Kidney capillary endothelial cell (primary cell): ENCODE measurements at regions not wholly inside any gene's neighbourhood (a gene's known extent, or its start where the extent isn't known, plus 50 kb on each side); places are given as distances from the start of the nearest gene placed in this dataset.

Experiments
- DNase-seq: peaks from one replicate; pipeline ENCODE4 v3.0.0-alpha.2; 2018; ENCODE audit warnings: low spot score

DNA sequence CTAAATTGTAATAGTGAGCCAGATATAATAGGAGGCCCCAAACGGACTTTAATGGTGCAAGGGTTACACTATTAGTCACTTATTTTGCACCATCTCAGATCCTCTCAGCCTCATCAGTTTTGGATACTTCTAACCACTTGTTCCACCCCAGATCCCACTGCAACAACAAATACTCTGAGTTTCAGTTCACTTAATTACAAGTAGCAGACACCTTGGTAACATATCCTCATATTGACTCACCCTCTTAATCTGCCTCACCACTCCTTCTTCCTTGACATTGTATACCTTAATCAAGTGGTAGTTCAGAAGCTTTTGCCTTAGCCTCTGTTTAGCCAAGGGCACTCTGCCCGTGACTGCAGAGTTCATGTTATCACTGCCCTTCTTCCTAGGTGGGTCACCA lies 256.1 kb upstream of the UBASH3B start:
- DNase-seq = no peak

DNA sequence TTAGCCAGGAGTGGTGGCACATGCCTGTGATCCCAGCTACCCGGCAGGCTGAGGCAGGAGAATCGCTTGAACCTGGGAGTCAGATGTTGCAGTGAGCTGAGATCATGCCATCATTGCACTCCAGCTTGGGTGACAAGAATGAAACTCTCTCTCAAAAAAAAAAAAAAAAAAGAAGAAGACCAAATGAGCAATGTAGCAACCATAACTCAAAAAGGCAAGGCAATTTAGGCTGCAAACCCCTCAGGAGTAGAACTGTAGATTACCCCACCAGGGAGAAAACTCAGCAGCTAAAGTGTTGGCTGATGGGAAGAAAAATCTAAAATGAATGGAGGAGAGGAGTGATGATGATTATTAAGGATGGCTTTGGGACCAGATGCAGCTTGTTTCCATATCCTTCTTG lies 256.7 kb upstream of the UBASH3B start:
- no peak for DNase-seq

DNA sequence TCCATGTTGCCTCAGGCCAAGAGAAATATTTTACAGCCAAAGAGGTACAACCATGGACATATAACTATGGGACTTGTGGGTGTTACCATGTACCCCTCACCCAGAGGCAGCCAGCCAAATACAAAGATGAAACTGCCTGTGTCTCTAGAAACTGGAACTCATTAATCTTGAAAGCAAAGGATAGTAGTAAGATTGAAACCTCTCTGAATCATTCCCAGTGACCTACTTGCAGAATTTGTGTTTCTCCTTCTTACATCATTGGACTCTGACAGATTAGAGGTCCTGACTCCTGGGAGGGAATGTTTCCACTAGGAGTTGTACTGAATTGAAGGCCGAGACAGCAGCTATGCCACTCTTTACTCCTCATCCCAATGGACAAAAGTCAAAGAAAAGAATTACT lies 257.4 kb upstream of the UBASH3B start:
- DNase-seq = no peak

- no peak for DNase-seq
These were observed 260.2 kb upstream of the UBASH3B start for GRCh38 chr11:122395282-122395681.

DNA sequence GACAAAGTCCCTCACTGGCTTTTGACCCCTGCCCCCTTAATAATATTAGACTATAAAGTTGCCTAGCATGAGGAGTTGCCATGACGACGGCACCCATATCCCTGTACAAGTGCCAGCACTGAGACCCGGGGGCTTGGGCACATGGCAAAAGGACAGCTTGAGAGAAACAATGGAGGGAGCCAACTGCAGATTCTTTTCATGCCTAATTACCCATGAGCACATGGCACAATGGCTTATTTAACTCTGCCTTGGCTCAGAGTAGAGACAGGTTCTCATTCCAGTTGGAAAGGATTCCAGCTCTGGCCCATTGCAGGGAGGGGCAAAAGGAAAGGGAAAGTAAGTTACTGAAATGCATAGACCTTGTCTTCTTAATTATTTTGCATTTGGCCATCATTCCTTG lies 261.2 kb upstream of the UBASH3B start:
- no peak for DNase-seq

DNA sequence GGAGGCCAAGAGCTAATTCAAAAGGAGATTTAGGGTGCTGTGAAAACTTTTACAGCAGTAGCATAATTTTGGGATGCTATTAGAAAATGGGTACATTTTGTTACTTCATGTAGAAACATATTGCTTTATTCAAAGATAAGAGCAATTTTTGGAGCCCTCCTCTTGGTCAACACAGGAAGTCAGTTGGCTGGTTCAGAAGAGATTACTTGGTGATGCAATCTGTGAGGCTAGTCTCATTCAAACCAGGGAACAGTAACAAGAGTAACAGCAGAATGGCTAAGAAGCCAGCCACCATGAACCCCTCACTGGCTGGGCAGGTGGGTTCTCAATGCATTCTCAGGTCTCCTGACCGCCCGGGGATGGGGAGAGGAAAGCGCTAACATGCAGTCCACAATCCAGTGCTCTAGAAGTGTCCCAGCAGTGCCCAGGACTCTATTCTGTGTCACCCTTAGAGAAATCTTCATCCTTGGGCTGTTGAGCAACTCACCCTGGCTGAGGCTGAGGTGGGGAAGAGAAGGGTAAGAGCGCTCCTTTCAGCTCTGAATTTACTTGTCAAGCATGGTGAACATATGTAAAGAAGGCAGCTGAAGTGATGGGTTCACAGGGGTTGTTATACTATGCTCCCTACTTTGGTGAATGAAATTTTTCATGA lies 262.2 kb upstream of the UBASH3B start:
- no peak for DNase-seq

DNA sequence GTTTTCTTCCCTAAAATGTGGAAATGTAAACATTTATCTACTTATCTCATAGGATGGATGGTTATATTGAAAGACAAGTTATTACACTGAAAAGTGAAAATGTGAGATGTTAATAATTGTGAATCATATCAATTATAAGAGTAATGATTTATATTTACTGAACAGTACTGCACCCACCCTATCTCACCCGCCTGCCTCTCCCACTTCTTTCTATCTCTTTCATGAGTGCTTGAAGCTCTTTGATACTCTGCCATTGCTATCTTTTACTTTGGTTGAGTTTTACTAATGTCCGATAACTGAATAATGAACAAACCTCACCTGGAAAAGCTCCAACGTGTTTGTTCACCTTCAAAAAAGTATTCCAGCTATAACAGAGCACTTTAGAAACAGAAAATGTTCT lies 263.0 kb upstream of the UBASH3B start:
- no peak for DNase-seq

- DNase-seq = no peak
These were observed 264.5 kb upstream of the UBASH3B start for GRCh38 chr11:122391049-122391448.

- DNase-seq = no peak
These were observed 267.2 kb upstream of the BLID start for GRCh38 chr11:122383186-122383585.

GRCh38 chr11:122375687-122376399 lies 259.8 kb upstream of the BLID start:
- DNase-seq = no peak

GRCh38 chr11:122368796-122369195 lies 252.8 kb upstream of the BLID start:
- no peak for DNase-seq

- peak; percentile 15 for DNase-seq
These were observed 251.8 kb upstream of the BLID start for GRCh38 chr11:122367809-122368231.

- no peak for DNase-seq
These were observed 249.8 kb upstream of the BLID start for GRCh38 chr11:122365610-122366360.

- DNase-seq = no peak
These were observed 247.3 kb upstream of the BLID start for GRCh38 chr11:122363296-122363695.

DNA sequence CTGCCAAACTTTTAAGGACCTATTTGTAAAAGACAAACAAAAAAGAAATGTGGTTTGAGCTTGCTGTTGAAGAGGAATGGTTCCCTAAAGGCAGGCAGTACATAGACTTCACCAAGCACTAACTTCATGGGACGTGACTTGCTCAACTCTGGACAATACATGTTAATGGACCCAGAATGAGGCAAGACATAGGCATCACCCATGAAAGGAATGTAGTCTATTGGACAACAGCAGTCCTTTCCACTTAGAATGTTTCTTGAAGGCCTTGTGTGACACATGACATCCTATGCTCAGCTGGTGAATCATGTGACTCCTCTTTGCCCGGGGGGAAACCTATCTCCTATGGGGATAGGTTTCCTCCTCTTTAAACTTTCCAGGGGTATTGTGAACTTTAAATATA lies 246.4 kb upstream of the BLID start:
- no peak for DNase-seq

DNA sequence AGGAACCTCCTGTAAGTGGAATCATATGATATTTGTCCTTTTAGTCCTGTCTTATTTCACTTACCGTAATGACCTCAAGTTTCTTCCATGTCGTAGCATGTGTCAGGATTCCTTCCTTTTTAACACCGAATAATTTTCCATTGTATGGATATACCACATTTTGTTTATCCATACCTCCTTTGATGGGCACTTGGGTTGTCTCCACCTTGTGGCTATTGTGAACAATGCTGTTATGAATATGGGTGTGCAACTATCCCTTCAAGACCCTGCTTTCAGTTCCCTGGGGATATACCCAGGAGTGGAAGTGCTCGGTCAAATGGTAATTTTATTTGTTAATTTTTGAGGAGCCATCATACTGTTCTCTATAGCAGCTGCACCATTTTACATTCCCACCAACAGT lies 244.9 kb upstream of the BLID start:
- DNase-seq = no peak

DNA sequence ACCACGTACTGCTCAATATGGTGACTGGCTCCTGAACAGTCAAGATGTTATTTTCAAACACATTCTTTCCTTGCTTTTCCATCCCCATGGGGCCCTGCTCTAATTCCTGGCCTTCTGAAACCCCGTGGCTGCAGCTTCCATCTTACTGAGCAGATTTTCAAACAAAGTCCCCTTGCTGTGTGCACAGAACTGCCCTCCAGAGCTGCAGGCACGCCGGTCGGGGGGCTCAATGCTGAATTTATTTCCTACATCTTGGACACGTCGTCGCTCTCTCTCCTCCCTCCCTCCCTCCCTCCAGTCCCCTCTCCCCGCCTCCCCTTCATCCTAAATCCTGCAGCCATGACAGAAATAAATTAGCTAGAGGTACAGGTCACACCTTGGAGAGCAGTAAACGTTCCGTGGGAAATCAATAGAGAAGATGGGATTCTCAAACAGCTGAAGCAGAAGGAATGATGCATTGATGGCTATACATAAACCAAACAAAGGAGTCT lies 243.1 kb upstream of the BLID start:
- no peak for DNase-seq

GRCh38 chr11:122358292-122358691 lies 242.3 kb upstream of the BLID start:
- no peak for DNase-seq

GRCh38 chr11:122355968-122356367 lies 240.0 kb upstream of the BLID start:
- DNase-seq = no peak

DNA sequence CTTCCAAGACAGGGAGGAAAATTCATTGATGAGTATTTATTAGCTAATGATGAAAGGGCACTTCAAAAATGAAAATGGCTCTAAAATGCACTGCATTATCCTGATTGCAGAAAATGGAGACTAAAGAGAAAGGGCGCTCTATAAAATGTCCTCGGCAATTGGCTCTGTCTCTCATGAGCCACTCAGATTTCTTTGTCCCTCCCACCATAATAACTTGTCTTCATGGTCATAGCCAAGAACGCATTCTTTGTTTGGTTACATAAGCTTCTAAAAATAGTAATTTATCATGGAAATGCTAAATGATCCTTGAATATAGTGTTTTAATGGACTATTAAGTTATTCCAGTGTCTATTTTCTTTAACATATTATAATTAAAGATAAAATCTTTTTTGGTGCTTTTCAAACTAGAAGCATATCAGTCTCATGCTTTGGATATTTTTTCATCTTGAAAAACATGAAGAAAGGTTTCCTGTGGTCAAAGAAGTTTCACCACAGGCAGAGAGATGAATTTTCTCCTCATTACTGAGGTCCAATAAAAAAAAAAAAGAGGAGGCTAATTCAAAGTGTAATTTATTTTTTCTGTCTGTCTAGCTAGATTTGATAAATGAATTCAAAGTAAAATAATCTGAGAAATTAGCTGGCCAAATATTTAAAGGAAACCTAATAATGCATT lies 238.1 kb upstream of the BLID start:
- no peak for DNase-seq

- no peak for DNase-seq
These were observed 237.5 kb upstream of the BLID start for GRCh38 chr11:122353561-122353960.

DNA sequence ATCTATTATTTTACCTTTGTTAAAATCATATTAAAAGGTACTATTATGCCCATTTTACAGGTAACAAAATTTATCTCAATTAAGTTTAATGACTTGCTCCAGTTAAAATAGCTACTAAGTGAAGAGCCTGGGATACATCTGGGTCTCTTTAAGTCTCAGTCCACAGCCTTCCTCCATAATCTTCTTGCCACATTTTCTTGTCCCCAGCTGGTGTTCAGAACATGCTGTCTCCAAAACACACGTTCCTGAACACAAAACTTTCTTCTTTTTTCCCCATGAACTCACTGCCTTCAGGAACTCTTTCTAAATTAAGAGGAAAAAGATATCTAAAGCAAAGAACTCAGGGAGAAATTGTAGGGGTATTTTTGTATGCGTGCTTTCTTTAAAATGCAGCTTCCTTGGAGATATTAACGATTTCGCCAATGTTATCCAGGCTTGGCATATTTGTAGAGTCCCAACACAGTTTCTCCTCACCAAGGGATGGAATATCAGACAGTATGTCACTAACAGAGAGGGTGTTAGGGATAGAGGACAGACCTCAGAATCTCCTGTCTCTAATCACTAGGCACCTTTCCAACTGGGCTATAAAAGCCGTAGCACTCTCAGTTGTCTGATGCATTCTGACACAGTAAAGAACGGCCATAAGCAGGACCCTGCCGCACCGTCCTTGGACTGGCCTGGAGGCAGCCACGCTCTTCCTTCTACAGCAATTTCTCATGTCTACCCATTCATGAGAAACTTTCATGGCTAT lies 232.8 kb upstream of the BLID start:
- DNase-seq = no peak
